HG03575 (cell line): ENCODE measurements at regions not wholly inside any gene's neighbourhood (a gene's known extent, or its start where the extent isn't known, plus 50 kb on each side); places are given as distances from the start of the nearest gene placed in this dataset.

ENCODE experiments used
- ATAC-seq: cut with Tn5 transposase; IDR thresholded peaks from one replicate; pipeline ENCODE4 v1.9.1; 2021; ENCODE audit not compliant: unreplicated experiment, insufficient number of reproducible peaks, low FRiP score; ENCODE audit errors: extremely low read depth

- no peak for ATAC-seq
Observed at GRCh38 chr4:123190176-123190575, 206.4 kb upstream of the SPRY1 start.

- ATAC-seq, result no peak
Observed at GRCh38 chr4:123191728-123192127, 204.9 kb upstream of the SPRY1 start.

- no peak for ATAC-seq
Observed at GRCh38 chr4:123193802-123194367, 202.7 kb upstream of the SPRY1 start.

- ATAC-seq, result no peak
Observed at GRCh38 chr4:123198706-123199105, 197.9 kb upstream of the SPRY1 start.

- no peak for ATAC-seq
Observed at GRCh38 chr4:123200051-123200940, 196.3 kb upstream of the SPRY1 start.

- ATAC-seq, result no peak
Observed at GRCh38 chr4:123204737-123205136, 191.9 kb upstream of the SPRY1 start.

- no peak for ATAC-seq
Observed at GRCh38 chr4:123206016-123206415, 190.6 kb upstream of the SPRY1 start.

GRCh38 chr4:123209436-123209835 is 187.2 kb upstream of the SPRY1 start:
- ATAC-seq, result no peak

GRCh38 chr4:123215536-123215935 is 181.1 kb upstream of the SPRY1 start:
- ATAC-seq, result no peak

- no peak for ATAC-seq
Observed at GRCh38 chr4:123216543-123216942, 180.1 kb upstream of the SPRY1 start.

- ATAC-seq, result no peak
Observed at GRCh38 chr4:123216946-123217345, 179.6 kb upstream of the SPRY1 start.

GRCh38 chr4:123217664-123218063 is 178.9 kb upstream of the SPRY1 start:
- ATAC-seq, result no peak

GRCh38 chr4:123218981-123219380 is 177.6 kb upstream of the SPRY1 start:
- ATAC-seq, result no peak

- no peak for ATAC-seq
Observed at GRCh38 chr4:123229286-123229685, 167.3 kb upstream of the SPRY1 start.

GRCh38 chr4:123230061-123230460 is 166.5 kb upstream of the SPRY1 start:
- ATAC-seq, result no peak

- no peak for ATAC-seq
Observed at GRCh38 chr4:123232439-123232838, 164.2 kb upstream of the SPRY1 start.

GRCh38 chr4:123233136-123233768 is 163.3 kb upstream of the SPRY1 start:
- no peak for ATAC-seq

GRCh38 chr4:123234955-123235354 is 161.6 kb upstream of the SPRY1 start:
- ATAC-seq, result no peak

- ATAC-seq, result no peak
Observed at GRCh38 chr4:123235431-123235830, 161.2 kb upstream of the SPRY1 start.

- ATAC-seq, result no peak
Observed at GRCh38 chr4:123236606-123237005, 160.0 kb upstream of the SPRY1 start.
